ENCODE measurements at regions not wholly inside any gene's neighbourhood (a gene's known extent, or its start where the extent isn't known, plus 50 kb on each side); places are given as distances from the start of the nearest gene placed in this dataset.

- Histone ChIP-seq H3K4me3 (ENCODE audit: low read depth in 1 of 5, low read length in 5 of 5) (no peak overlapping the region), H3K9me3 (ENCODE audit: control insufficient read depth in 5 of 5, low read length in 5 of 5) (no peaks in the 10 kb centered on the region), H3K27me3 (ENCODE audit: control insufficient read depth in 5 of 5, insufficient read depth in 4 of 5, low read length in 5 of 5) (no peaks in the 10 kb centered on the region), H3K36me3 (ENCODE audit: control insufficient read depth in 5 of 5, insufficient read depth in 5 of 5, low read length in 5 of 5) (no peaks in the 10 kb centered on the region), H3K27ac (ENCODE audit: low read depth, low read length) (no peak overlapping the region), H3K4me1 (ENCODE audit: control insufficient read depth in 5 of 5, insufficient read depth in 5 of 5, low read length in 5 of 5) (peaks cover 0 to 5% (median 5%) of the 10 kb centered on the region in 5 donors), H3K9ac (ENCODE audit: low read length in 5 of 5) (no peak overlapping the region)
These were observed 171.4 kb downstream of the FOXO1 start for GRCh38 chr13:40494946-40495620.

- Histone ChIP-seq H3K9ac (ENCODE audit: low read length in 5 of 5) (no peak overlapping the region), H3K4me3 (ENCODE audit: low read depth in 1 of 5, low read length in 5 of 5) (no peak overlapping the region), H3K36me3 (ENCODE audit: control insufficient read depth in 5 of 5, insufficient read depth in 5 of 5, low read length in 5 of 5) (no peaks in the 10 kb centered on the region), H3K27me3 (ENCODE audit: control insufficient read depth in 5 of 5, insufficient read depth in 4 of 5, low read length in 5 of 5) (no peaks in the 10 kb centered on the region), H3K4me1 (ENCODE audit: control insufficient read depth in 5 of 5, insufficient read depth in 5 of 5, low read length in 5 of 5) (peaks cover 0 to 5% (median 5%) of the 10 kb centered on the region in 5 donors), H3K27ac (ENCODE audit: low read depth, low read length) (no peak overlapping the region), H3K9me3 (ENCODE audit: control insufficient read depth in 5 of 5, low read length in 5 of 5) (no peaks in the 10 kb centered on the region)
These were observed 170.8 kb downstream of the FOXO1 start for GRCh38 chr13:40495621-40496001.

- Histone ChIP-seq H3K4me1 (ENCODE audit: control insufficient read depth in 5 of 5, insufficient read depth in 5 of 5, low read length in 5 of 5) (peaks cover 0 to 5% (median 5%) of the 10 kb centered on the region in 5 donors), H3K9me3 (ENCODE audit: control insufficient read depth in 5 of 5, low read length in 5 of 5) (no peaks in the 10 kb centered on the region), H3K27ac (ENCODE audit: low read depth, low read length) (no peak overlapping the region), H3K4me3 (ENCODE audit: low read depth in 1 of 5, low read length in 5 of 5) (no peak overlapping the region), H3K36me3 (ENCODE audit: control insufficient read depth in 5 of 5, insufficient read depth in 5 of 5, low read length in 5 of 5) (no peaks in the 10 kb centered on the region), H3K9ac (ENCODE audit: low read length in 5 of 5) (no peak overlapping the region), H3K27me3 (ENCODE audit: control insufficient read depth in 5 of 5, insufficient read depth in 4 of 5, low read length in 5 of 5) (no peaks in the 10 kb centered on the region)
These were observed 170.2 kb downstream of the FOXO1 start for GRCh38 chr13:40496035-40496810.

GRCh38 chr13:40498461-40498860, 168.0 kb downstream of the FOXO1 start:
- Histone ChIP-seq H3K27ac (ENCODE audit: low read depth, low read length) (no peak overlapping the region), H3K4me1 (ENCODE audit: control insufficient read depth in 5 of 5, insufficient read depth in 5 of 5, low read length in 5 of 5) (peaks cover 0 to 5% (median 5%) of the 10 kb centered on the region in 5 donors), H3K9ac (ENCODE audit: low read length in 5 of 5) (no peak overlapping the region), H3K9me3 (ENCODE audit: control insufficient read depth in 5 of 5, low read length in 5 of 5) (no peaks in the 10 kb centered on the region), H3K4me3 (ENCODE audit: low read depth in 1 of 5, low read length in 5 of 5) (no peak overlapping the region), H3K27me3 (ENCODE audit: control insufficient read depth in 5 of 5, insufficient read depth in 4 of 5, low read length in 5 of 5) (no peaks in the 10 kb centered on the region), H3K36me3 (ENCODE audit: control insufficient read depth in 5 of 5, insufficient read depth in 5 of 5, low read length in 5 of 5) (no peaks in the 10 kb centered on the region)

GRCh38 chr13:40502236-40502635, 164.2 kb downstream of the FOXO1 start:
- no peak overlapping the region for H3K27ac ChIP-seq (ENCODE audit: low read depth, low read length)

GRCh38 chr13:40503011-40503410, 163.4 kb downstream of the FOXO1 start:
- Histone ChIP-seq H3K27ac (ENCODE audit: low read depth, low read length) (no peak overlapping the region), H3K4me1 (ENCODE audit: control insufficient read depth in 5 of 5, insufficient read depth in 5 of 5, low read length in 5 of 5) (peaks cover 0 to 27% (median 17%) of the 10 kb centered on the region in 5 donors), H3K9me3 (ENCODE audit: control insufficient read depth in 5 of 5, low read length in 5 of 5) (no peaks in the 10 kb centered on the region), H3K4me3 (ENCODE audit: low read depth in 1 of 5, low read length in 5 of 5) (no peak overlapping the region), H3K27me3 (ENCODE audit: control insufficient read depth in 5 of 5, insufficient read depth in 4 of 5, low read length in 5 of 5) (no peaks in the 10 kb centered on the region), H3K36me3 (ENCODE audit: control insufficient read depth in 5 of 5, insufficient read depth in 5 of 5, low read length in 5 of 5) (no peaks in the 10 kb centered on the region), H3K9ac (ENCODE audit: low read length in 5 of 5) (no peak overlapping the region)

More at GRCh38 chr13:40502236-40502635, 164.2 kb downstream of the FOXO1 start:
- Histone ChIP-seq H3K4me1 (ENCODE audit: control insufficient read depth in 5 of 5, insufficient read depth in 5 of 5, low read length in 5 of 5) (peaks cover 0 to 22% (median 9%) of the 10 kb centered on the region in 5 donors), H3K27me3 (ENCODE audit: control insufficient read depth in 5 of 5, insufficient read depth in 4 of 5, low read length in 5 of 5) (no peaks in the 10 kb centered on the region), H3K9ac (ENCODE audit: low read length in 5 of 5) (no peak overlapping the region), H3K4me3 (ENCODE audit: low read depth in 1 of 5, low read length in 5 of 5) (no peak overlapping the region), H3K36me3 (ENCODE audit: control insufficient read depth in 5 of 5, insufficient read depth in 5 of 5, low read length in 5 of 5) (no peaks in the 10 kb centered on the region), H3K9me3 (ENCODE audit: control insufficient read depth in 5 of 5, low read length in 5 of 5) (no peaks in the 10 kb centered on the region)

- Histone ChIP-seq H3K9ac (ENCODE audit: low read length in 5 of 5) (no peak overlapping the region), H3K27me3 (ENCODE audit: control insufficient read depth in 5 of 5, insufficient read depth in 4 of 5, low read length in 5 of 5) (no peaks in the 10 kb centered on the region), H3K27ac (ENCODE audit: low read depth, low read length) (no peak overlapping the region)
These were observed 162.4 kb downstream of the FOXO1 start for GRCh38 chr13:40503966-40504591.

GRCh38 chr13:40504641-40505040, 161.8 kb downstream of the FOXO1 start:
- no peak overlapping the region for H3K4me3 ChIP-seq (ENCODE audit: low read depth in 1 of 5, low read length in 5 of 5)
- H3K9me3 ChIP-seq (ENCODE audit: control insufficient read depth in 5 of 5, low read length in 5 of 5) = no peaks in the 10 kb centered on the region
- H3K27ac ChIP-seq (ENCODE audit: low read depth, low read length) = no peak overlapping the region
- no peaks in the 10 kb centered on the region for H3K27me3 ChIP-seq (ENCODE audit: control insufficient read depth in 5 of 5, insufficient read depth in 4 of 5, low read length in 5 of 5)
- peaks cover 0 to 33% (median 24%) of the 10 kb centered on the region in 5 donors for H3K4me1 ChIP-seq (ENCODE audit: control insufficient read depth in 5 of 5, insufficient read depth in 5 of 5, low read length in 5 of 5)
- no peaks in the 10 kb centered on the region for H3K36me3 ChIP-seq (ENCODE audit: control insufficient read depth in 5 of 5, insufficient read depth in 5 of 5, low read length in 5 of 5)
- H3K9ac ChIP-seq (ENCODE audit: low read length in 5 of 5) = no peak overlapping the region

More at GRCh38 chr13:40503966-40504591, 162.4 kb downstream of the FOXO1 start:
- Histone ChIP-seq H3K36me3 (ENCODE audit: control insufficient read depth in 5 of 5, insufficient read depth in 5 of 5, low read length in 5 of 5) (no peaks in the 10 kb centered on the region), H3K9me3 (ENCODE audit: control insufficient read depth in 5 of 5, low read length in 5 of 5) (no peaks in the 10 kb centered on the region), H3K4me3 (ENCODE audit: low read depth in 1 of 5, low read length in 5 of 5) (no peak overlapping the region), H3K4me1 (ENCODE audit: control insufficient read depth in 5 of 5, insufficient read depth in 5 of 5, low read length in 5 of 5) (peaks cover 0 to 33% (median 24%) of the 10 kb centered on the region in 5 donors)

GRCh38 chr13:40505196-40505595, 161.2 kb downstream of the FOXO1 start:
- Histone ChIP-seq H3K4me3 (ENCODE audit: low read depth in 1 of 5, low read length in 5 of 5) (no peak overlapping the region), H3K36me3 (ENCODE audit: control insufficient read depth in 5 of 5, insufficient read depth in 5 of 5, low read length in 5 of 5) (no peaks in the 10 kb centered on the region), H3K27ac (ENCODE audit: low read depth, low read length) (no peak overlapping the region), H3K9ac (ENCODE audit: low read length in 5 of 5) (no peak overlapping the region), H3K9me3 (ENCODE audit: control insufficient read depth in 5 of 5, low read length in 5 of 5) (no peaks in the 10 kb centered on the region), H3K4me1 (ENCODE audit: control insufficient read depth in 5 of 5, insufficient read depth in 5 of 5, low read length in 5 of 5) (peaks cover 0 to 33% (median 24%) of the 10 kb centered on the region in 5 donors), H3K27me3 (ENCODE audit: control insufficient read depth in 5 of 5, insufficient read depth in 4 of 5, low read length in 5 of 5) (no peaks in the 10 kb centered on the region)

Data from subcutaneous abdominal adipose tissue (tissue), 5 donors.